HEK293T (cell line): ENCODE measurements at regions not wholly inside any gene's neighbourhood (a gene's known extent, or its start where the extent isn't known, plus 50 kb on each side); places are given as distances from the start of the nearest gene placed in this dataset.

Experiments used
- CTCF ChIA-PET: fragments of 350-600 bp; formaldehyde crosslinking; extraction: SDS; loops from one replicate; lab custom pipeline; 2021; ENCODE audit warnings: antibody characterized with exemption, inconsistent platforms; lab: Yijun Ruan, JAX
- POLR2A ChIA-PET: fragments of 350-600 bp; formaldehyde crosslinking; extraction: SDS; loops from one replicate; lab custom pipeline; 2020; ENCODE audit warnings: antibody characterized with exemption, inconsistent platforms; lab: Yijun Ruan, JAX
- DNase-seq: peaks from one replicate; pipeline ENCODE4 v3.0.0; 2012; ENCODE audit warnings: mixed read lengths; ENCODE audit errors: extremely low spot score
- ARNT ChIP-seq: fragments of 450-650 bp; IDR thresholded peaks from 2 replicates; pipeline ENCODE4 v1.6.1; 2017; ENCODE audit warnings: mild to moderate bottlenecking
- BHLHE40 ChIP-seq: fragments of 450-650 bp; IDR thresholded peaks from 2 replicates; pipeline ENCODE4 v1.6.1; 2016; ENCODE audit warnings: mild to moderate bottlenecking, moderate library complexity, borderline replicate concordance
- CTBP1 ChIP-seq: fragments of 450-650 bp; IDR thresholded peaks from 2 replicates; pipeline ENCODE4 v1.6.1; 2016; ENCODE audit warnings: borderline replicate concordance
- ELF4 ChIP-seq: fragments of 450-650 bp; IDR thresholded peaks from 2 replicates; pipeline ENCODE4 v1.6.1; 2017; ENCODE audit warnings: antibody characterized with exemption
- FOXA1 ChIP-seq: fragments of 450-650 bp; IDR thresholded peaks from 2 replicates; pipeline ENCODE4 v1.6.1; 2016; ENCODE audit warnings: mild to moderate bottlenecking
- FOXK2 ChIP-seq: fragments of 450-650 bp; IDR thresholded peaks from 2 replicates; pipeline ENCODE4 v1.6.1; 2016; ENCODE audit warnings: mild to moderate bottlenecking
- FOXM1 ChIP-seq: fragments of 450-650 bp; IDR thresholded peaks from 2 replicates; pipeline ENCODE4 v1.6.1; 2017; ENCODE audit warnings: mild to moderate bottlenecking, borderline replicate concordance
- HDGF ChIP-seq: fragments of 450-650 bp; IDR thresholded peaks from 2 replicates; pipeline ENCODE4 v1.6.1; 2017; ENCODE audit warnings: antibody characterized with exemption, borderline replicate concordance
- L3MBTL2 ChIP-seq: fragments of 450-650 bp; conservative IDR thresholded peaks from 2 replicates; pipeline ENCODE4 v1.6.1; 2016; ENCODE audit warnings: mild to moderate bottlenecking
- LEF1 ChIP-seq: fragments of 450-650 bp; IDR thresholded peaks from 2 replicates; pipeline ENCODE4 v1.6.1; 2017; ENCODE audit warnings: mild to moderate bottlenecking, borderline replicate concordance
- NFRKB ChIP-seq: fragments of 450-650 bp; IDR thresholded peaks from 2 replicates; pipeline ENCODE4 v1.6.1; 2016; ENCODE audit warnings: mild to moderate bottlenecking, moderate library complexity
- SP1 ChIP-seq: fragments of 450-650 bp; IDR thresholded peaks from 2 replicates; pipeline ENCODE4 v1.6.1; 2017
- TARDBP ChIP-seq: fragments of 450-650 bp; IDR thresholded peaks from 2 replicates; pipeline ENCODE4 v1.6.1; 2016
- TF ChIP-seq, protein P1 (sequence below): fragments of 450-650 bp; IDR thresholded peaks from 2 replicates; pipeline ENCODE4 v1.6.1; 2016

DNA sequence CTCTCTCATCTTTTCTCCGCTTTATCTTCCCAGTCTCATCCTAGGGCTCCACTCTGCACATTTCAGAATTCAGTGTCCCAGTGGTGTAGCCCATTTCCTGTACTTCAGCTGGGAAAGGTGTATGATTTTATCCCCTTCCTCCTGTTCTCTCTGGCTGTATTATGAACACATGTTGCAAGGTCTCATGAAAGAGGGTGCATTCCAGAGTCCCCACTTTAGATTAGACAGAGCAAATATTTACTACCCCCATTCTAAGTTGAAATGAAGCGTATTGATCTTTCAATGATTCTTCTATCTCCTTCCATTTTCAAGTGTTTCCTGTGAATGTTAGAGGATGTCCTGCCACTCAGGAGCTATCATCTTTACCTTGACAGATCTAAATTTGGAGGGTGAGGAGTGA is 123.2 kb downstream of the WIF1 start:
- DNase-seq = no peak
- TF ChIP-seq ELF4 (no peak), HDGF (no peak), SP1 (no peak), ARNT (no peak), BHLHE40 (no peak), LEF1 (no peak), NFRKB (no peak)
- TF ChIP-seq, protein P1, sequence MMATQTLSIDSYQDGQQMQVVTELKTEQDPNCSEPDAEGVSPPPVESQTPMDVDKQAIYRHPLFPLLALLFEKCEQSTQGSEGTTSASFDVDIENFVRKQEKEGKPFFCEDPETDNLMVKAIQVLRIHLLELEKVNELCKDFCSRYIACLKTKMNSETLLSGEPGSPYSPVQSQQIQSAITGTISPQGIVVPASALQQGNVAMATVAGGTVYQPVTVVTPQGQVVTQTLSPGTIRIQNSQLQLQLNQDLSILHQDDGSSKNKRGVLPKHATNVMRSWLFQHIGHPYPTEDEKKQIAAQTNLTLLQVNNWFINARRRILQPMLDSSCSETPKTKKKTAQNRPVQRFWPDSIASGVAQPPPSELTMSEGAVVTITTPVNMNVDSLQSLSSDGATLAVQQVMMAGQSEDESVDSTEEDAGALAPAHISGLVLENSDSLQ = no peak
- POLR2A ChIA-PET = no interaction called here
- CTCF ChIA-PET = no interaction called here

DNA sequence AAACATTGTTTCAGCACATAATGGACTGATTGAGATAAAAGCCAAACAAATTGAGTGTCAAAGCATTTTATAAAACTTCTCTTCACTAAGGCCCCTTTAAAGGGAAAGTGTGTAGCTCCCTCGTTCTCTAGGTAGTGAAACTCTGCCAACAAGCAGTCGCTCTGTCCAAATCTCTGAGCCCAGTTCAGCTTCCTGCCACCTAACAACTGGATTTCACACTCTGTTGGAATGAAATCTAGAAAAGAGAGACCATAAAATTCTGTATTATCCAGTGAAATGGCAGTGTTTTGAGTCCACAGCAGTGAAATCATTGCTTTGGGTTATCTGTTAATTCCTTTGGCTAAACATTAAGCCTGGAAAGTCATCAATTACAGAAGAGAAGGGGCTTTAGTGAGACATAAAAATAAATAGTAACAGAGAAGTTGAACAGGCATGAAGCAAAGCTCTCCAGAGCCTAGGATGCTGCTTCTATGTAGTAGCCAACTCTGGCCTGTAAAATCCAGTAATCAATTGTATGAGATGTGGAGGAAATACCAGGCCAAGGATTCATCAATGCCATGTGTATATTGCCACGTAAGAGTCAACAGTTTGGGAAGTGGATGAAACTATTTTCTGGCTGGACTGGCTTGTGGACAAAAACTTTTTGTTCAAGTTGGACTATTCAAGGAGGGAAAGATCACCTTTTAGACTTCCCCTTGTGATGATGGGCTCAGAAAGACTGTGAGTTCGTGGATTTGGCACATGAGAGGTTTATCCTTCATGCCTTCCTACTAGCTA is 122.5 kb downstream of the WIF1 start:
- no peak for DNase-seq
- TF ChIP-seq FOXK2 = no peak
- ChIA-PET POLR2A (no interaction called here), CTCF (no interaction called here)

GRCh38 chr12:64999148-64999425 is 122.0 kb downstream of the WIF1 start:
- TF ChIP-seq FOXA1 (no peak), ELF4 (no peak), CTBP1 (no peak), TARDBP (no peak), FOXM1 (no peak), LEF1 (no peak), BHLHE40 (no peak), SP1 (no peak), NFRKB (no peak), L3MBTL2 (no peak), ARNT (no peak)
- TF ChIP-seq, protein P1 = no peak
- ChIA-PET CTCF (no interaction called here), POLR2A (no interaction called here)
- DNase-seq = no peak
